Fibroblast of mammary gland (primary cell): ENCODE measurements at regions not wholly inside any gene's neighbourhood (a gene's known extent, or its start where the extent isn't known, plus 50 kb on each side); places are given as distances from the start of the nearest gene placed in this dataset.

ENCODE experiments used
- DNase-seq: peaks from one replicate; pipeline ENCODE4 v3.0.0-alpha.2; 2010; ENCODE audit warnings: low read depth
- H3K4me3 ChIP-seq: 2 replicates; pipeline ENCODE4 v1.5.1; 2011; ENCODE audit warnings: low read depth, mild to moderate bottlenecking, low read length, moderate library complexity; ENCODE audit not compliant: control insufficient read depth
- TF ChIP-seq, protein P1 (sequence below): conservative IDR thresholded peaks from 2 replicates; pipeline ENCODE4 v1.5.1; 2011; ENCODE audit warnings: low read depth, low read length, inconsistent platforms; ENCODE audit not compliant: control insufficient read depth, insufficient read depth

DNA sequence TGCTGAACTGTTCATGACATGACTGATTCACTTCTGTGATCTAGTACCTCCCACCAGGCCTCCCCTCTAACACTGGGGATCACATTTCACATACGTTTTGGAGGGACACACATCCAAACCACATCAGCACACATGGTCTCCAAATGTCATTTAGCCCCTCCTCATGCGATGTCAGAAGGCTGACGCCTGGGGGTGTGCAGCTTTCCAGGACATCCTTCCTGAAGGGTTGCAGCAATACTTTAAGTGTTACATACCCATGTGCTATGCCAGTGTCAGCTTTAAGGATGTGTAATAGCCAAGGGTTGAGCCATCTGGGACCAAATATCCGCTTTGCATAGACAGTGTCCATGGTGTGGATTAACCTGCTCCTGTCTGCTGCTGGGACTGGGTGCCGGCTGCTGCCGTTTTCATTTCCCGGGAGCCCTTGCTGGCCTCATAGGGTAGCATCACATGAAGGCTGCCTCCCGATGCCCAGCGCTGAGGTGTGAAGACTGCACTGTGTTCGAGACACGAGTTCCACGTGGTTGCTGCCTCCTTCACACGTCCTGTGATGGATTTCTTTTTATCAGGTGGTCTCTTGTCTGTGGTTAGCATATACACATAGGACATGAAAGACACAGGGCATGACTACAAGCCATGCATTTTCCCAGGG lies 219.0 kb downstream of the THBS2 start:
- H3K4me3 ChIP-seq: no peak overlapping the region
- peak; percentile 79 for DNase-seq
- TF ChIP-seq, protein P1, sequence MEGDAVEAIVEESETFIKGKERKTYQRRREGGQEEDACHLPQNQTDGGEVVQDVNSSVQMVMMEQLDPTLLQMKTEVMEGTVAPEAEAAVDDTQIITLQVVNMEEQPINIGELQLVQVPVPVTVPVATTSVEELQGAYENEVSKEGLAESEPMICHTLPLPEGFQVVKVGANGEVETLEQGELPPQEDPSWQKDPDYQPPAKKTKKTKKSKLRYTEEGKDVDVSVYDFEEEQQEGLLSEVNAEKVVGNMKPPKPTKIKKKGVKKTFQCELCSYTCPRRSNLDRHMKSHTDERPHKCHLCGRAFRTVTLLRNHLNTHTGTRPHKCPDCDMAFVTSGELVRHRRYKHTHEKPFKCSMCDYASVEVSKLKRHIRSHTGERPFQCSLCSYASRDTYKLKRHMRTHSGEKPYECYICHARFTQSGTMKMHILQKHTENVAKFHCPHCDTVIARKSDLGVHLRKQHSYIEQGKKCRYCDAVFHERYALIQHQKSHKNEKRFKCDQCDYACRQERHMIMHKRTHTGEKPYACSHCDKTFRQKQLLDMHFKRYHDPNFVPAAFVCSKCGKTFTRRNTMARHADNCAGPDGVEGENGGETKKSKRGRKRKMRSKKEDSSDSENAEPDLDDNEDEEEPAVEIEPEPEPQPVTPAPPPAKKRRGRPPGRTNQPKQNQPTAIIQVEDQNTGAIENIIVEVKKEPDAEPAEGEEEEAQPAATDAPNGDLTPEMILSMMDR: no peak

DNA sequence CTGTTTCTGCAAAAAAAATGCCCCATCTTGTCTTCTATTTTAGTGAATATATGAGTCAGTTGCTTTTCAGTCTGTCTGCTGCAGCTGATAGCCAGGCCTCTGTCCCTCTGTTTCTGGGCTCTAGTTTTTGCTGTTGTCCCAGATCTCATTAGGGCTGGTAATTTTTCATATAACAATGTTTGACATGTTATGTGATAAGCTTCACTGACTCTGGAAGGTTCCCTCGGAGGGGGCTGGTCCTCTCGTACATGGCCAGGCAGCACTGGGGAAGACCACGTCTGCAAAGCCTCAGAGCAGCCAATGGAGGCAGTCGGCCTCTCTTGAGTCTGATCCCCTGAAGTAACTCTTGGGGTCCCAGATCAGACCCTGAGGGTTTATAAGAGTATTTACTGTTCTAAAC lies 223.8 kb downstream of the THBS2 start:
- no peak for DNase-seq
- TF ChIP-seq, protein P1: no peak
- H3K4me3 ChIP-seq: no peak overlapping the region

DNA sequence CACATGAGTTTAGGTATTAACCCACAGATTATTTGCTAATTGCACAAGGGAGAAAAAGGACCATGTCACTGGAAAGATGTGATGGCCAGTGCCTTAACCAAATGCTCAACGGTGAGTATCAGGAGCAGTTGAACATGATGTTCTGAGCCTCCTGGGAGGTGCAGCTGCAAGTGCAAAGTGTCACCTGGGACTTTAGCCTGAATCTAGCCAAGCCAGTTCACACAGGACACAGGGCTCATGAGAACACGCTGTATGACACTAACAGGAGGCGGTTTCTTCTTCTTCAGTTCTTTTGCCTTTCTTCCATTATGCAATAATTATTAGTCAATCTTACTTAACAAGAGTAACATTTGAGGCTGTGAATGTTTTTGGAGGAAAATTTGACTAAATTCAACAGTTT lies 225.3 kb downstream of the THBS2 start:
- TF ChIP-seq, protein P1: no peak
- H3K4me3 ChIP-seq: no peak overlapping the region
- DNase-seq: no peak

DNA sequence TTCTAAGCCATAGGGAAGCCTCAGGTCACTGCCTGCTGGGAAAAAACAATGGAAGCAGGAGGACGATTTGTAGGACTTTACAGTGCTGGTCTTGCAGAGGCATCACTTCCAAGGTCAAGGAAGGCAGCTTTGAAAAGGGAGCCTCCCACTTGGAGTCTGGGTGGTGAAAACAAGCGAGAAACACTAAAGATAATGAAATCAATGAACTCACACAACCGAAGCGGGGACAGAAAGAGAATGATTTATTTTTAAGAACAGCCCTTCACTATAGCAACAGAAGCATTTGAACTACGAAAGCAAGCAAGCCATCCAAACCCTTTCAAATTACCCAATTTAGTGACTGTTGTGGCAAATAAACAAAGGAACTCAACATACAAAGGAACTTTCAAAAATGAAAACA lies 227.5 kb downstream of the THBS2 start:
- no peak for DNase-seq
- TF ChIP-seq, protein P1: no peak
- H3K4me3 ChIP-seq: no peak overlapping the region

DNA sequence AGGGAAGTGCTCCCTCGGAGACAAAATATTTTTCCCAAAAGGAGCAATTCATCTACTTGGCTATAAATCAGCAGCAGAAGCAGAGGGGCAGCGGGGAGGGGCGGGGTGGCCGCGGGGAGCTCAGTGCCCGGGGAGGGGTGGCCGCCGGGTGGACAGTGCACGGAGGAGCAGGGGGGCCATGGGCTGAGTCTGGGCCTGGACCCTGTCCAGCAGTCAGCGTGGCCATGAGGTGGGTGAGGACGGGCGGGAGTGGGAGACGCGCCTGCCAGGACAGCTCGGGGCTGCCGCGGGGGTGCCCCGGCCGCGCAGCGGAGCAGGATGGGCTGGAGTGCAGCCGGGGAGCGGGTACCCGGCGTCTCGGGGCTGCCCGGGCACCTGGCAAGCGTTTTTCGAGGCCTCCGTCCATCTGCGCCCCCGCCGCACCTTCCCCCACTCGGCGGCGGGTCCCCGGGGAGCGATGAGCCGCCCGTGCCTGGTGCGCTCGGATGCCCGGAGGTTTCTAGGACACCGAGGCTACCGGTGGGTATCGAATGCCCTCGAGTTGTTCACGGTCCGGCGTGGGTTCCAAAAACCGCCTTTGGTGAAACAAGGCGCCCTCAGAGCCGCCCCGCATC lies 229.5 kb downstream of the THBS2 start:
- TF ChIP-seq, protein P1: no peak
- no peak for DNase-seq
- no peak overlapping the region for H3K4me3 ChIP-seq

DNA sequence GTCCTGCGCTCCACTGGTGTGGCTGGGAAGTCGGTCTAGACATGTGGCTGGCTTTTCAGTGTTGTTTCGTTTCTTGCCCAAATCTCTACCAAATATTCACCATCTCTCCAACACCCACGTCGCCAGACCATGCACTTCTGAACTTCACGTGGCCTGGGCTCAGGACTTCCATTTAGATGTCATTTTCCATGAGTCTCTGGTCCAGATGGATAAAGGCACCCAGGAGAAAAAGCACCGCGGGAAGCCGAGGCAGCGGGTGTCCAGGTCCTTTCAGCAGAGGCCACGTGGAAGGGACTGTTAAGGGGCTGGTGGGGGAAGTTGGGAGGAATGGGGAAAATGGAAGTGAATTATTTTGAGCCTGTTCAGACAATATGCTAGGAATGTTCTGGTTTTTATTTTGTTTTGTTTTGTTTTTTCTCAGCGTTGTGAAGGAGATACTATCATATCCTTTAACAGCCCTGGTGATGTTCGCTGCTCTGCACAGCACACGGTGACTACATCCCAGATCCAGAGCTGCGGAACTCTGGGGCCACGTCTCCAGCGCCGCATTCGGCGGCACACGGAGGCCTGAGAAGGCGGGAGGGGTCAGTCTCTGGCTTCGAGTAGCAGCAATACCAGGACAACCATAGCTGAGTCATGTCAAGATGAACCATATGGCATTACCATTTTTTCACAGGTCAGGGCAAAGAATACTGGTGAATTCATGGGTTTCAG lies 230.3 kb downstream of the THBS2 start:
- TF ChIP-seq, protein P1: no peak
- no peak overlapping the region for H3K4me3 ChIP-seq
- DNase-seq: peak; percentile 11

DNA sequence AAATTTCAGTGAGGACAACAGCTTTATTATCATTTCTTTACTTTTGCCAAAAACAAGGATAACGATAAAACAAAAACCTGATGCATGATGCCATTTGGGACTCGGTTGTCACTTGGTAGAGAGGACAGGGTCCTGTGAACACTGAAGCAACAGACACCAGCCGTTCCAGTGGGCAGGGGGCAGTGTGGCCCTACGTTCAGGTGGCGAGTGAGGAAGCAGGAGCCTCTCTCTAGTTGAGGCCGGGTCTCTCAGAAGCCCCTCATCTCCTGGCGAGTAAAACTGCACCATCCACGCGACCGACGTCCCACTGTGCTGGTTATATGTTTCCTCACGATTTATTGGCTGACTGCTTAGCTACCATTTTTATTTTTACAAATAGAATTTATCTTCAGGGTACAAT lies 231.6 kb downstream of the THBS2 start:
- TF ChIP-seq, protein P1: no peak
- H3K4me3 ChIP-seq: no peak overlapping the region
- DNase-seq: no peak
